Panc1 (cell line): ENCODE measurements at regions not wholly inside any gene's neighbourhood (a gene's known extent, or its start where the extent isn't known, plus 50 kb on each side); places are given as distances from the start of the nearest gene placed in this dataset.

Experiments used
- ATAC-seq: fragments of 200-7000 bp; cut with Tn5 transposase; 2 replicates; pipeline ENCODE4 v1.9.1; 2020; ENCODE audit warnings: mild to moderate bottlenecking, moderate library complexity
- BruUV-seq: library from RNA; stranded (reverse); fragments of 400-500 nt; replicated peaks from 2 replicates; lab custom pipeline; 2021; lab: Mats Ljungman, UMichigan
- CTCF ChIA-PET: fragments of 300-600 bp; sonication (Branson Sonifier 250); formaldehyde crosslinking; loops from one replicate; lab custom pipeline; 2022; ENCODE audit warnings: antibody characterized with exemption; lab: Charles Lee
- POLR2A ChIA-PET: fragments of 300-600 bp; sonication (Branson Sonifier 250); formaldehyde crosslinking; loops from one replicate; lab custom pipeline; 2022; ENCODE audit warnings: antibody characterized with exemption; lab: Charles Lee
- DNase-seq: peaks from one replicate; pipeline ENCODE4 v3.0.0-alpha.2; 2010; ENCODE audit warnings: low read depth, low spot score
- H3K27ac ChIP-seq: 2 replicates; pipeline ENCODE4 v1.5.1; 2011; ENCODE audit warnings: mild to moderate bottlenecking, low read length, inconsistent platforms
- H3K27me3 ChIP-seq: fragments of 200-500 bp; sonication (Bioruptor generic); 2 replicates; pipeline ENCODE4 v1.6.0; 2014; ENCODE audit warnings: low read length, inconsistent platforms; ENCODE audit not compliant: control insufficient read depth, insufficient read depth
- H3K36me3 ChIP-seq: fragments of 200-500 bp; sonication (Bioruptor generic); 2 replicates; pipeline ENCODE4 v1.5.1; 2014; ENCODE audit warnings: inconsistent platforms, mild to moderate bottlenecking, low read length, moderate library complexity; ENCODE audit not compliant: control insufficient read depth, insufficient read depth
- H3K4me1 ChIP-seq: 2 replicates; pipeline ENCODE4 v1.5.1; 2011; ENCODE audit warnings: inconsistent platforms, mild to moderate bottlenecking, low read length, moderate library complexity; ENCODE audit not compliant: control insufficient read depth, insufficient read depth
- H3K4me3 ChIP-seq, 2 experiments: 2 replicates each; pipeline ENCODE4 v1.5.1; 2011 to 2012; ENCODE audit warnings: low read depth in 2 of 2, low read length in 2 of 2, mild to moderate bottlenecking in 2 of 2, inconsistent platforms in 1 of 2, moderate library complexity in 1 of 2
- H3K9me3 ChIP-seq: fragments of 200-500 bp; sonication (Bioruptor generic); 2 replicates; pipeline ENCODE4 v1.5.1; 2014; ENCODE audit warnings: low read depth, mild to moderate bottlenecking, inconsistent platforms, low read length, moderate library complexity; ENCODE audit not compliant: control insufficient read depth, insufficient read depth
- POLR2AphosphoS5 ChIP-seq: IDR thresholded peaks from 2 replicates; pipeline ENCODE4 v1.6.1; 2012; ENCODE audit warnings: mild to moderate bottlenecking, low read depth, low read length, moderate library complexity
- SIN3A ChIP-seq: IDR thresholded peaks from 2 replicates; pipeline ENCODE4 v1.6.1; 2012; ENCODE audit warnings: low read depth, mild to moderate bottlenecking, low read length, moderate library complexity, borderline replicate concordance; ENCODE audit not compliant: insufficient read depth
- TCF7L2 ChIP-seq: IDR thresholded peaks from 2 replicates; pipeline ENCODE4 v1.6.1; 2011; ENCODE audit warnings: mild to moderate bottlenecking, low read depth, low read length, inconsistent platforms
- in situ Hi-C: cut with HindIII; loops from 2 replicates; pipeline ENCODE4 v1.10.0; 2016; ENCODE audit warnings: low sequenced_read_pairs, low pct_unique_long_range_greater_than_20kb
- intact Hi-C: fragments of 100-400 bp; cut with micrococcal nuclease; formaldehyde crosslinking; loops from one replicate; pipeline ENCODE4 v1.10.0; 2022; ENCODE audit not compliant: unreplicated experiment
- TF ChIP-seq, protein P1 (sequence below): fragments of 450-650 bp; IDR thresholded peaks from 2 replicates; pipeline ENCODE4 v1.5.1; 2017; ENCODE audit warnings: mild to moderate bottlenecking
- TF ChIP-seq, protein P2 (sequence below), 2 experiments: IDR thresholded peaks; 2 replicates each; pipeline ENCODE4 v1.6.1; 2011 to 2012; ENCODE audit warnings: low read depth in 2 of 2, control low read depth in 1 of 2, low read length in 1 of 2, mild to moderate bottlenecking in 1 of 2, moderate library complexity in 1 of 2; ENCODE audit not compliant: insufficient read depth in 1 of 2

DNA sequence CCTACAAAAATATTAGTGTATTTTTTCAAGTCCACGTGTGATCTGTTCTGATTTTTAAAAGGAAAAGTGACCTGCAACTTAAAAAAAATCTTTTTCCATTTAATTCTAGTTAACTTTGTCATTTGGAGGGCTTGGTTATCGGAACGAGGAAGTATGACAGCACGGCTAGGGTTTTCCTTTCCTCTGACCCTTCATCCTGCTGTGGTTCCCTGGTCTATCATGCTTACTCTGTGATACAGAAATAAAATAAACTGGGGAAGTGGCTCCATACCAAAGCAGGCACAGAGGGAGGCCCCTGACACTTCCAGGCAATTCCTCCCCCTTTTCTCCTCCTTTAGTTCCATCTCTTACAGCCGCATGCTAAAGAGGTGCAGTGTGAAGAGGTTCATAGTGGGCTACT lies 491.3 kb downstream of the EDEM1 start:
- DNase-seq (no peak), ATAC-seq (no peak)
- no peak overlapping the region for H3K4me3 ChIP-seq
- ChIA-PET POLR2A (no interaction called here), CTCF (no interaction called here)
- TF ChIP-seq POLR2AphosphoS5 (no peak), SIN3A (no peak), TCF7L2 (no peak)
- TF ChIP-seq, protein P1, sequence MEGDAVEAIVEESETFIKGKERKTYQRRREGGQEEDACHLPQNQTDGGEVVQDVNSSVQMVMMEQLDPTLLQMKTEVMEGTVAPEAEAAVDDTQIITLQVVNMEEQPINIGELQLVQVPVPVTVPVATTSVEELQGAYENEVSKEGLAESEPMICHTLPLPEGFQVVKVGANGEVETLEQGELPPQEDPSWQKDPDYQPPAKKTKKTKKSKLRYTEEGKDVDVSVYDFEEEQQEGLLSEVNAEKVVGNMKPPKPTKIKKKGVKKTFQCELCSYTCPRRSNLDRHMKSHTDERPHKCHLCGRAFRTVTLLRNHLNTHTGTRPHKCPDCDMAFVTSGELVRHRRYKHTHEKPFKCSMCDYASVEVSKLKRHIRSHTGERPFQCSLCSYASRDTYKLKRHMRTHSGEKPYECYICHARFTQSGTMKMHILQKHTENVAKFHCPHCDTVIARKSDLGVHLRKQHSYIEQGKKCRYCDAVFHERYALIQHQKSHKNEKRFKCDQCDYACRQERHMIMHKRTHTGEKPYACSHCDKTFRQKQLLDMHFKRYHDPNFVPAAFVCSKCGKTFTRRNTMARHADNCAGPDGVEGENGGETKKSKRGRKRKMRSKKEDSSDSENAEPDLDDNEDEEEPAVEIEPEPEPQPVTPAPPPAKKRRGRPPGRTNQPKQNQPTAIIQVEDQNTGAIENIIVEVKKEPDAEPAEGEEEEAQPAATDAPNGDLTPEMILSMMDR: no peak
- TF ChIP-seq, protein P2, sequence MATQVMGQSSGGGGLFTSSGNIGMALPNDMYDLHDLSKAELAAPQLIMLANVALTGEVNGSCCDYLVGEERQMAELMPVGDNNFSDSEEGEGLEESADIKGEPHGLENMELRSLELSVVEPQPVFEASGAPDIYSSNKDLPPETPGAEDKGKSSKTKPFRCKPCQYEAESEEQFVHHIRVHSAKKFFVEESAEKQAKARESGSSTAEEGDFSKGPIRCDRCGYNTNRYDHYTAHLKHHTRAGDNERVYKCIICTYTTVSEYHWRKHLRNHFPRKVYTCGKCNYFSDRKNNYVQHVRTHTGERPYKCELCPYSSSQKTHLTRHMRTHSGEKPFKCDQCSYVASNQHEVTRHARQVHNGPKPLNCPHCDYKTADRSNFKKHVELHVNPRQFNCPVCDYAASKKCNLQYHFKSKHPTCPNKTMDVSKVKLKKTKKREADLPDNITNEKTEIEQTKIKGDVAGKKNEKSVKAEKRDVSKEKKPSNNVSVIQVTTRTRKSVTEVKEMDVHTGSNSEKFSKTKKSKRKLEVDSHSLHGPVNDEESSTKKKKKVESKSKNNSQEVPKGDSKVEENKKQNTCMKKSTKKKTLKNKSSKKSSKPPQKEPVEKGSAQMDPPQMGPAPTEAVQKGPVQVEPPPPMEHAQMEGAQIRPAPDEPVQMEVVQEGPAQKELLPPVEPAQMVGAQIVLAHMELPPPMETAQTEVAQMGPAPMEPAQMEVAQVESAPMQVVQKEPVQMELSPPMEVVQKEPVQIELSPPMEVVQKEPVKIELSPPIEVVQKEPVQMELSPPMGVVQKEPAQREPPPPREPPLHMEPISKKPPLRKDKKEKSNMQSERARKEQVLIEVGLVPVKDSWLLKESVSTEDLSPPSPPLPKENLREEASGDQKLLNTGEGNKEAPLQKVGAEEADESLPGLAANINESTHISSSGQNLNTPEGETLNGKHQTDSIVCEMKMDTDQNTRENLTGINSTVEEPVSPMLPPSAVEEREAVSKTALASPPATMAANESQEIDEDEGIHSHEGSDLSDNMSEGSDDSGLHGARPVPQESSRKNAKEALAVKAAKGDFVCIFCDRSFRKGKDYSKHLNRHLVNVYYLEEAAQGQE (IDR thresholded peaks at IDR 0.05; ENCODE audit: insufficient read depth in 1 of 2, low read depth in 2 of 2, low read length in 1 of 2): no peak
- in situ Hi-C loops (no loop called here), intact Hi-C loops (no loop called here)
- no peak overlapping the region for H3K27ac ChIP-seq
- no peaks in the 10 kb centered on the region for H3K36me3 ChIP-seq
- H3K4me1 ChIP-seq: no peaks in the 10 kb centered on the region
- H3K27me3 ChIP-seq: no peaks in the 10 kb centered on the region
- no TSS peak for BruUV-seq
- H3K9me3 ChIP-seq: no peaks in the 10 kb centered on the region

DNA sequence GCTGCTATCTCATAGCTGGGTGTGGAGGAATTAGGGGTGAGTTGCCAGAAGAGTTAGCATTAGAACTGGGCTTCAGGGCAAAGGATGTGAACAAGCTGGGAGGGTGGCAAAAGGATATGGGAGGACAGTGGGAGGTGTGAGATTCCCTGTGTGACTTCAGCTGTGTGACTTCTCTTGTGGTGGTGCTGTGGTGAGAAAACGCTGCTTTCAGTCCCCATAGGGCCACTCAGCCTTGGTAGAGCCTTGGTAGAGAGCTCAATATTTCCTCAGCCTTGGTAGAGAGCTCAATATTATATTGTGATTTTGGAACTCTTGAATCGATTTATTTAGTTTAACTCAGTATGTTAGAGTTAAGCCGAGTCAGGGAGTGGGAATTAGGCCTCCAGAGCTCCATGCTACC lies 499.7 kb downstream of the EDEM1 start:
- H3K4me3 ChIP-seq: no peak overlapping the region
- no peak for TF ChIP-seq TCF7L2
- TF ChIP-seq, protein P2 (IDR thresholded peaks at IDR 0.05; ENCODE audit: insufficient read depth in 1 of 2, low read depth in 2 of 2, low read length in 1 of 2): no peak
- TF ChIP-seq SIN3A: no peak
- TF ChIP-seq, protein P1: no peak
- no peak for TF ChIP-seq POLR2AphosphoS5
- intact Hi-C loops: no loop called here
- no peak overlapping the region for H3K27ac ChIP-seq
- H3K36me3 ChIP-seq: no peaks in the 10 kb centered on the region
- H3K27me3 ChIP-seq: no peaks in the 10 kb centered on the region
- no peaks in the 10 kb centered on the region for H3K4me1 ChIP-seq
- no TSS peak for BruUV-seq
- DNase-seq: no peak
- no peaks in the 10 kb centered on the region for H3K9me3 ChIP-seq
- ATAC-seq: no peak
- ChIA-PET POLR2A (no interaction called here), CTCF (no interaction called here)
- in situ Hi-C loops: no loop called here
